ENCODE measurements at regions not wholly inside any gene's neighbourhood (a gene's known extent, or its start where the extent isn't known, plus 50 kb on each side); places are given as distances from the start of the nearest gene placed in this dataset.
A peak's percentile ranks its signal among the peaks of the same experiment; 100 is the strongest.
"Not testable (repeated sequence)": the region's sequence is repeated elsewhere in the genome, so short reads cannot be mapped to it uniquely, and the experiment has no call there.

- DNase-seq (ENCODE audit: low read depth in 3 of 3, low spot score in 1 of 3) = no peak
Observed at GRCh38 chr9:117649126-117649525, 55.1 kb upstream of the TLR4 start.

GRCh38 chr9:117644932-117645636 lies 59.1 kb upstream of the TLR4 start:
- DNase-seq (ENCODE audit: low read depth in 3 of 3, low spot score in 1 of 3) = no peak

- peak in 2 of 3 donors; percentile 2 to 42 for DNase-seq (ENCODE audit: low read depth in 3 of 3, low spot score in 1 of 3)
Observed at GRCh38 chr9:117644133-117644931, 59.9 kb upstream of the TLR4 start.

GRCh38 chr9:117643288-117643654 lies 60.9 kb upstream of the TLR4 start:
- no peak for DNase-seq (ENCODE audit: low read depth in 3 of 3, low spot score in 1 of 3)

GRCh38 chr9:117642571-117643287 lies 61.5 kb upstream of the TLR4 start:
- not testable (repeated sequence) for DNase-seq (ENCODE audit: low read depth in 3 of 3, low spot score in 1 of 3)

- no peak for DNase-seq (ENCODE audit: low read depth in 3 of 3, low spot score in 1 of 3)
Observed at GRCh38 chr9:117636681-117637080, 67.5 kb upstream of the TLR4 start.

GRCh38 chr9:117625154-117625553 lies 79.0 kb upstream of the TLR4 start:
- DNase-seq (ENCODE audit: low read depth in 3 of 3, low spot score in 1 of 3) = no peak

- no peak for DNase-seq (ENCODE audit: low read depth in 3 of 3, low spot score in 1 of 3)
Observed at GRCh38 chr9:117624106-117624505, 80.1 kb upstream of the TLR4 start.

- DNase-seq (ENCODE audit: low read depth in 3 of 3, low spot score in 1 of 3) = no peak
Observed at GRCh38 chr9:117622347-117622746, 81.9 kb upstream of the TLR4 start.

- no peak for DNase-seq (ENCODE audit: low read depth in 3 of 3, low spot score in 1 of 3)
Observed at GRCh38 chr9:117616431-117616831, 87.8 kb upstream of the TLR4 start.

GRCh38 chr9:117612317-117612716 lies 91.9 kb upstream of the TLR4 start:
- DNase-seq (ENCODE audit: low read depth in 3 of 3, low spot score in 1 of 3) = no peak

GRCh38 chr9:117597977-117598376 lies 106.2 kb upstream of the TLR4 start:
- DNase-seq (ENCODE audit: low read depth in 3 of 3, low spot score in 1 of 3) = no peak

- no peak for DNase-seq (ENCODE audit: low read depth in 3 of 3, low spot score in 1 of 3)
Observed at GRCh38 chr9:117596678-117597077, 107.5 kb upstream of the TLR4 start.

- no peak for DNase-seq (ENCODE audit: low read depth in 3 of 3, low spot score in 1 of 3)
Observed at GRCh38 chr9:117595650-117596049, 108.6 kb upstream of the TLR4 start.

- DNase-seq (ENCODE audit: low read depth in 3 of 3, low spot score in 1 of 3) = no peak
Observed at GRCh38 chr9:117587263-117587662, 116.9 kb upstream of the TLR4 start.

GRCh38 chr9:117574099-117574498 lies 130.1 kb upstream of the TLR4 start:
- DNase-seq (ENCODE audit: low read depth in 3 of 3, low spot score in 1 of 3) = no peak

- no peak for DNase-seq (ENCODE audit: low read depth in 3 of 3, low spot score in 1 of 3)
Observed at GRCh38 chr9:117564839-117565238, 139.4 kb upstream of the TLR4 start.

- DNase-seq (ENCODE audit: low read depth in 3 of 3, low spot score in 1 of 3) = no peak
Observed at GRCh38 chr9:117561761-117562160, 142.4 kb upstream of the TLR4 start.

- no peak for DNase-seq (ENCODE audit: low read depth in 3 of 3, low spot score in 1 of 3)
Observed at GRCh38 chr9:117555964-117556629, 141.2 kb upstream of the ASTN2 start.

- DNase-seq (ENCODE audit: low read depth in 3 of 3, low spot score in 1 of 3) = no peak
Observed at GRCh38 chr9:117552811-117553210, 138.0 kb upstream of the ASTN2 start.

- no peak for DNase-seq (ENCODE audit: low read depth in 3 of 3, low spot score in 1 of 3)
Observed at GRCh38 chr9:117551171-117551570, 136.3 kb upstream of the ASTN2 start.

Measured in stimulated activated CD4-positive, alpha-beta T cell treated with anti-CD3 and anti-CD28 coated beads, TNF-alpha, amount 100 ng/mL, for 1 hour (primary cell).